HEK293 (cell line): ENCODE measurements at regions not wholly inside any gene's neighbourhood (a gene's known extent, or its start where the extent isn't known, plus 50 kb on each side); places are given as distances from the start of the nearest gene placed in this dataset.
"Not testable (repeated sequence)": the region's sequence is repeated elsewhere in the genome, so short reads cannot be mapped to it uniquely, and the experiment has no call there.

ENCODE experiments used
- CTCF ChIA-PET: fragments of 350-600 bp; formaldehyde crosslinking; extraction: SDS; loops from one replicate; lab custom pipeline; 2021; ENCODE audit warnings: antibody characterized with exemption; lab: Yijun Ruan, JAX
- POLR2A ChIA-PET: fragments of 300-600 bp; formaldehyde crosslinking; extraction: SDS; loops from one replicate; lab custom pipeline; 2020; ENCODE audit warnings: antibody characterized with exemption, inconsistent platforms; lab: Yijun Ruan, JAX
- H3K27ac ChIP-seq: fragments of 200-500 bp; sonication (Bioruptor generic); 2 replicates; pipeline ENCODE4 v1.5.1; 2014; ENCODE audit warnings: low read depth, low read length, control low read depth, inconsistent platforms; ENCODE audit errors: extremely low read depth
- H3K36me3 ChIP-seq, 2 experiments: fragments of 200-500 bp in 1 of 2; sonication (Bioruptor generic) in 1 of 2; 1 replicate in 1 of 2; 2 replicates in 1 of 2; pipeline ENCODE4 v1.5.1; 2014 to 2017; ENCODE audit warnings: inconsistent platforms in 2 of 2, low read length in 2 of 2; ENCODE audit not compliant: control insufficient read depth in 2 of 2, insufficient read depth in 1 of 2
- H3K4me1 ChIP-seq: fragments of 200-500 bp; sonication (Bioruptor generic); 2 replicates; pipeline ENCODE4 v1.5.1; 2014; ENCODE audit warnings: mild to moderate bottlenecking, low read length, inconsistent platforms; ENCODE audit not compliant: control insufficient read depth, insufficient read depth
- H3K4me3 ChIP-seq: 2 replicates; pipeline ENCODE4 v1.5.1; 2011; ENCODE audit warnings: low read depth, mild to moderate bottlenecking, control low read depth, low read length, moderate library complexity
- H3K9me3 ChIP-seq: fragments of 200-500 bp; sonication (Bioruptor generic); 2 replicates; pipeline ENCODE4 v1.5.1; 2014; ENCODE audit warnings: low read depth, low read length, inconsistent platforms; ENCODE audit not compliant: control insufficient read depth, insufficient read depth
- HOXD13 ChIP-seq: sonication (generic); formaldehyde crosslinking; IDR thresholded peaks from 2 replicates; pipeline ENCODE4 v1.8.0; 2022; ENCODE audit warnings: missing genetic modification reagents, borderline replicate concordance
- PRDM6 ChIP-seq: fragments of 450-650 bp; formaldehyde crosslinking; IDR thresholded peaks from 2 replicates; pipeline ENCODE4 v1.5.1; 2017; ENCODE audit warnings: missing biosample characterization, missing genetic modification characterization
- REPIN1 ChIP-seq: fragments of 450-650 bp; formaldehyde crosslinking; IDR thresholded peaks from 2 replicates; pipeline ENCODE4 v1.5.1; 2017; ENCODE audit warnings: missing biosample characterization, missing genetic modification characterization, low read depth
- TCF7L2 ChIP-seq: IDR thresholded peaks from 2 replicates; pipeline ENCODE4 v1.6.1; 2011; ENCODE audit warnings: low read depth, mild to moderate bottlenecking, inconsistent platforms, low read length, moderate library complexity, borderline replicate concordance
- TRIM28 ChIP-seq: IDR thresholded peaks from 2 replicates; pipeline ENCODE4 v1.6.1; 2011; ENCODE audit warnings: low read length, control low read depth, borderline replicate concordance
- ZFP37 ChIP-seq: fragments of 450-650 bp; formaldehyde crosslinking; IDR thresholded peaks from 2 replicates; pipeline ENCODE4 v1.5.1; 2016; ENCODE audit warnings: missing biosample characterization, missing genetic modification characterization
- ZFP41 ChIP-seq: fragments of 450-650 bp; formaldehyde crosslinking; IDR thresholded peaks from 2 replicates; pipeline ENCODE4 v1.5.1; 2016; ENCODE audit warnings: missing biosample characterization, missing genetic modification characterization, borderline replicate concordance
- ZFP69B ChIP-seq: fragments of 450-650 bp; formaldehyde crosslinking; IDR thresholded peaks from 2 replicates; pipeline ENCODE4 v1.5.1; 2016; ENCODE audit warnings: missing biosample characterization, missing genetic modification characterization
- ZIC2 ChIP-seq: fragments of 450-650 bp; formaldehyde crosslinking; IDR thresholded peaks from 2 replicates; pipeline ENCODE4 v1.5.1; 2016; ENCODE audit warnings: missing biosample characterization, missing genetic modification characterization
- ZNF112 ChIP-seq: fragments of 450-650 bp; formaldehyde crosslinking; IDR thresholded peaks from 2 replicates; pipeline ENCODE4 v1.5.0; 2017; ENCODE audit warnings: missing biosample characterization, missing genetic modification characterization
- ZNF202 ChIP-seq: fragments of 450-650 bp; formaldehyde crosslinking; IDR thresholded peaks from 2 replicates; pipeline ENCODE4 v1.5.1; 2016; ENCODE audit warnings: missing biosample characterization, missing genetic modification characterization, borderline replicate concordance
- ZNF214 ChIP-seq: fragments of 450-650 bp; formaldehyde crosslinking; IDR thresholded peaks from 2 replicates; pipeline ENCODE4 v1.5.1; 2017; ENCODE audit warnings: missing biosample characterization, mild to moderate bottlenecking, missing genetic modification characterization, borderline replicate concordance
- ZNF223 ChIP-seq: fragments of 450-650 bp; formaldehyde crosslinking; IDR thresholded peaks from 2 replicates; pipeline ENCODE4 v1.5.1; 2016; ENCODE audit warnings: missing biosample characterization, missing genetic modification characterization
- ZNF473 ChIP-seq: fragments of 450-650 bp; formaldehyde crosslinking; IDR thresholded peaks from 2 replicates; pipeline ENCODE4 v1.5.1; 2017; ENCODE audit warnings: missing biosample characterization, missing genetic modification characterization
- ZNF501 ChIP-seq: fragments of 450-650 bp; formaldehyde crosslinking; IDR thresholded peaks from 2 replicates; pipeline ENCODE4 v1.5.1; 2016; ENCODE audit warnings: missing biosample characterization, missing genetic modification characterization
- ZNF510 ChIP-seq: fragments of 450-650 bp; formaldehyde crosslinking; IDR thresholded peaks from 2 replicates; pipeline ENCODE4 v1.5.1; 2018; ENCODE audit warnings: mild to moderate bottlenecking, missing genetic modification characterization, missing biosample characterization; ENCODE audit not compliant: insufficient replicate concordance
- ZNF513 ChIP-seq: fragments of 450-650 bp; IDR thresholded peaks from 2 replicates; pipeline ENCODE4 v1.5.1; 2018; ENCODE audit warnings: missing biosample characterization, missing genetic modification characterization
- ZNF629 ChIP-seq: fragments of 450-650 bp; formaldehyde crosslinking; IDR thresholded peaks from 2 replicates; pipeline ENCODE4 v1.5.1; 2017; ENCODE audit warnings: missing biosample characterization, missing genetic modification characterization
- ZNF677 ChIP-seq: fragments of 450-650 bp; IDR thresholded peaks from 2 replicates; pipeline ENCODE4 v1.5.0; 2018; ENCODE audit warnings: missing biosample characterization, mild to moderate bottlenecking, missing genetic modification characterization, moderate library complexity
- ZSCAN23 ChIP-seq: fragments of 450-650 bp; formaldehyde crosslinking; IDR thresholded peaks from 2 replicates; pipeline ENCODE4 v1.5.1; 2016; ENCODE audit warnings: missing biosample characterization, missing genetic modification characterization
- ZSCAN4 ChIP-seq: fragments of 450-650 bp; formaldehyde crosslinking; IDR thresholded peaks from 2 replicates; pipeline ENCODE4 v1.5.1; 2017; ENCODE audit warnings: missing biosample characterization, missing genetic modification characterization

- no peak overlapping the region for H3K4me3 ChIP-seq
- ChIA-PET CTCF (interaction anchor here (1.2 to 1.4 kb wide), 2 partner anchors 24 to 133 kb away, joined by 3 read pairs; no protein-coding TSS in a partner anchor), POLR2A (interaction anchor here (0.6 kb wide), 1 partner anchor 18 kb away, joined by 4 read pairs; no protein-coding TSS in a partner anchor)
- H3K36me3 ChIP-seq: no peaks in the 10 kb centered on the region
- no peak overlapping the region for H3K27ac ChIP-seq
- H3K9me3 ChIP-seq: no peaks in the 10 kb centered on the region
- TF ChIP-seq ZIC2 (tag by site-specific recombination) (no peak), REPIN1 (tag by site-specific recombination) (no peak), ZNF202 (no peak), TCF7L2 (no peak), ZNF501 (no peak), ZNF214 (tag by site-specific recombination) (no peak), ZSCAN4 (tag by site-specific recombination) (no peak), ZNF510 (no peak), ZNF677 (tag by site-specific recombination) (no peak), ZNF513 (tag by site-specific recombination) (no peak), PRDM6 (no peak), ZNF473 (tag by site-specific recombination) (no peak), ZFP41 (tag by site-specific recombination) (no peak), ZNF112 (tag by site-specific recombination) (no peak), ZFP69B (no peak), ZNF629 (tag by site-specific recombination) (no peak), ZFP37 (tag by site-specific recombination) (no peak), HOXD13 (CRISPR knock-in tag) (no peak), TRIM28 (no peak), ZSCAN23 (no peak)
- no peaks in the 10 kb centered on the region for H3K4me1 ChIP-seq
Measured at GRCh38 chr20:33936656-33937055, 57.1 kb upstream of the RALY start.

GRCh38 chr20:33939031-33939430 is 54.7 kb upstream of the RALY start:
- H3K9me3 ChIP-seq, H3K4me3 ChIP-seq, POLR2A ChIA-PET, H3K4me1 ChIP-seq, H3K36me3 ChIP-seq, H3K27ac ChIP-seq: not testable (repeated sequence)
- CTCF ChIA-PET: interaction anchor here (0.7 to 2.0 kb wide), 2 partner anchors 10 to 952 kb away, joined by 3 to 4 read pairs; no protein-coding TSS in a partner anchor

GRCh38 chr20:33940666-33941065 is 53.0 kb upstream of the RALY start:
- no peaks in the 10 kb centered on the region for H3K4me1 ChIP-seq
- no peaks in the 10 kb centered on the region for H3K9me3 ChIP-seq
- ChIA-PET POLR2A (no interaction called here), CTCF (interaction anchor here (2.3 kb wide), 1 partner anchor 129 kb away, joined by 11 read pairs; no protein-coding TSS in a partner anchor)
- TF ChIP-seq ZNF223 (tag by site-specific recombination): no peak
- TF ChIP-seq ZIC2 (tag by site-specific recombination): peak; percentile 27; the same call in 1 of the 2 replicates
- no peak overlapping the region for H3K4me3 ChIP-seq
- H3K27ac ChIP-seq: no peak overlapping the region
- H3K36me3 ChIP-seq: no peaks in the 10 kb centered on the region
